ENCODE measurements at regions not wholly inside any gene's neighbourhood (a gene's known extent, or its start where the extent isn't known, plus 50 kb on each side); places are given as distances from the start of the nearest gene placed in this dataset.
A peak's percentile ranks its signal among the peaks of the same experiment; 100 is the strongest.

GRCh38 chr6:126180585-126180984 is 159.3 kb upstream of the CENPW start:
- Histone ChIP-seq H3K36me3 (ENCODE audit: control insufficient read depth in 3 of 3, insufficient read depth in 2 of 3, low read depth in 1 of 3, low read length in 3 of 3) (no peaks in the 10 kb centered on the region), H3K4me3 (ENCODE audit: low read depth in 1 of 3, low read length in 3 of 3) (no peak overlapping the region), H3K27me3 (ENCODE audit: control insufficient read depth in 3 of 3, insufficient read depth in 3 of 3, low read length in 3 of 3) (no peaks in the 10 kb centered on the region), H3K9me3 (ENCODE audit: control insufficient read depth in 2 of 2, insufficient read depth in 1 of 2, low read depth in 1 of 2, low read length in 1 of 2) (no peaks in the 10 kb centered on the region), H3K4me1 (ENCODE audit: control insufficient read depth in 3 of 3, insufficient read depth in 2 of 3, low read depth in 1 of 3, low read length in 2 of 3) (peaks cover 0 to 5% (median 0%) of the 10 kb centered on the region in 3 donors), H3K27ac (ENCODE audit: low read depth in 1 of 3, low read length in 2 of 3) (no peak overlapping the region)
- DNase-seq (no peak), FAIRE-seq (no peak)
- 81 to 84% (median 82%) methylated on average over 4 of the region's 4 CpGs for WGBS, 3 donors

- FAIRE-seq (no peak), DNase-seq (no peak)
- H3K4me1 ChIP-seq (ENCODE audit: control insufficient read depth in 3 of 3, insufficient read depth in 2 of 3, low read depth in 1 of 3, low read length in 2 of 3): peaks cover 0 to 5% (median 0%) of the 10 kb centered on the region in 3 donors
- H3K4me3 ChIP-seq (ENCODE audit: low read depth in 1 of 3, low read length in 3 of 3): no peak overlapping the region
- H3K27ac ChIP-seq (ENCODE audit: low read depth in 1 of 3, low read length in 2 of 3): no peak overlapping the region
- no peaks in the 10 kb centered on the region for H3K9me3 ChIP-seq (ENCODE audit: control insufficient read depth in 2 of 2, insufficient read depth in 1 of 2, low read depth in 1 of 2, low read length in 1 of 2)
- no peaks in the 10 kb centered on the region for H3K36me3 ChIP-seq (ENCODE audit: control insufficient read depth in 3 of 3, insufficient read depth in 2 of 3, low read depth in 1 of 3, low read length in 3 of 3)
- no peaks in the 10 kb centered on the region for H3K27me3 ChIP-seq (ENCODE audit: control insufficient read depth in 3 of 3, insufficient read depth in 3 of 3, low read length in 3 of 3)
Observed at GRCh38 chr6:126181173-126181741, 158.7 kb upstream of the CENPW start.

- peaks cover 0 to 5% (median 0%) of the 10 kb centered on the region in 3 donors for H3K4me1 ChIP-seq (ENCODE audit: control insufficient read depth in 3 of 3, insufficient read depth in 2 of 3, low read depth in 1 of 3, low read length in 2 of 3)
- no peaks in the 10 kb centered on the region for H3K9me3 ChIP-seq (ENCODE audit: control insufficient read depth in 2 of 2, insufficient read depth in 1 of 2, low read depth in 1 of 2, low read length in 1 of 2)
- FAIRE-seq (no peak), DNase-seq (no peak)
- WGBS, 3 donors: 54 to 62% (median 60%) methylated on average over 3 of the region's 3 CpGs
- no peaks in the 10 kb centered on the region for H3K27me3 ChIP-seq (ENCODE audit: control insufficient read depth in 3 of 3, insufficient read depth in 3 of 3, low read length in 3 of 3)
- H3K4me3 ChIP-seq (ENCODE audit: low read depth in 1 of 3, low read length in 3 of 3): no peak overlapping the region
- H3K27ac ChIP-seq (ENCODE audit: low read depth in 1 of 3, low read length in 2 of 3): no peak overlapping the region
- H3K36me3 ChIP-seq (ENCODE audit: control insufficient read depth in 3 of 3, insufficient read depth in 2 of 3, low read depth in 1 of 3, low read length in 3 of 3): no peaks in the 10 kb centered on the region
Observed at GRCh38 chr6:126181890-126182289, 158.0 kb upstream of the CENPW start.

- Histone ChIP-seq H3K4me3 (ENCODE audit: low read depth in 1 of 3, low read length in 3 of 3) (no peak overlapping the region), H3K27ac (ENCODE audit: low read depth in 1 of 3, low read length in 2 of 3) (no peak overlapping the region), H3K4me1 (ENCODE audit: control insufficient read depth in 3 of 3, insufficient read depth in 2 of 3, low read depth in 1 of 3, low read length in 2 of 3) (peaks cover 0 to 5% (median 0%) of the 10 kb centered on the region in 3 donors), H3K36me3 (ENCODE audit: control insufficient read depth in 3 of 3, insufficient read depth in 2 of 3, low read depth in 1 of 3, low read length in 3 of 3) (no peaks in the 10 kb centered on the region), H3K27me3 (ENCODE audit: control insufficient read depth in 3 of 3, insufficient read depth in 3 of 3, low read length in 3 of 3) (no peaks in the 10 kb centered on the region), H3K9me3 (ENCODE audit: control insufficient read depth in 2 of 2, insufficient read depth in 1 of 2, low read depth in 1 of 2, low read length in 1 of 2) (no peaks in the 10 kb centered on the region)
- WGBS, 3 donors: 33 to 63% (median 43%) methylated on average over 2 of the region's 2 CpGs
- FAIRE-seq (no peak), DNase-seq (peak; percentile 33 to 63)
Observed at GRCh38 chr6:126182650-126183311, 157.1 kb upstream of the CENPW start.

GRCh38 chr6:126185774-126186173 is 154.1 kb upstream of the CENPW start:
- 89 to 100% (median 90%) methylated on average over 1 of the region's 1 CpG for WGBS, 3 donors
- Histone ChIP-seq H3K36me3 (ENCODE audit: control insufficient read depth in 3 of 3, insufficient read depth in 2 of 3, low read depth in 1 of 3, low read length in 3 of 3) (no peaks in the 10 kb centered on the region), H3K27ac (ENCODE audit: low read depth in 1 of 3, low read length in 2 of 3) (no peak overlapping the region), H3K4me1 (ENCODE audit: control insufficient read depth in 3 of 3, insufficient read depth in 2 of 3, low read depth in 1 of 3, low read length in 2 of 3) (peaks cover 0 to 5% (median 0%) of the 10 kb centered on the region in 3 donors), H3K27me3 (ENCODE audit: control insufficient read depth in 3 of 3, insufficient read depth in 3 of 3, low read length in 3 of 3) (no peaks in the 10 kb centered on the region), H3K9me3 (ENCODE audit: control insufficient read depth in 2 of 2, insufficient read depth in 1 of 2, low read depth in 1 of 2, low read length in 1 of 2) (no peaks in the 10 kb centered on the region), H3K4me3 (ENCODE audit: low read depth in 1 of 3, low read length in 3 of 3) (no peak overlapping the region)
- FAIRE-seq (no peak), DNase-seq (no peak)

- no peak for DNase-seq
- Histone ChIP-seq H3K36me3 (ENCODE audit: control insufficient read depth in 3 of 3, insufficient read depth in 2 of 3, low read depth in 1 of 3, low read length in 3 of 3) (no peaks in the 10 kb centered on the region), H3K4me1 (ENCODE audit: control insufficient read depth in 3 of 3, insufficient read depth in 2 of 3, low read depth in 1 of 3, low read length in 2 of 3) (peaks cover 0 to 1% (median 0%) of the 10 kb centered on the region in 3 donors), H3K9me3 (ENCODE audit: control insufficient read depth in 2 of 2, insufficient read depth in 1 of 2, low read depth in 1 of 2, low read length in 1 of 2) (no peaks in the 10 kb centered on the region), H3K27ac (ENCODE audit: low read depth in 1 of 3, low read length in 2 of 3) (no peak overlapping the region), H3K27me3 (ENCODE audit: control insufficient read depth in 3 of 3, insufficient read depth in 3 of 3, low read length in 3 of 3) (no peaks in the 10 kb centered on the region), H3K4me3 (ENCODE audit: low read depth in 1 of 3, low read length in 3 of 3) (no peak overlapping the region)
- no peak for FAIRE-seq
- 33 to 92% (median 92%) methylated on average over 1 of the region's 1 CpG for WGBS, 3 donors
Observed at GRCh38 chr6:126188279-126188909, 151.5 kb upstream of the CENPW start.

- H3K4me1 ChIP-seq (ENCODE audit: control insufficient read depth in 3 of 3, insufficient read depth in 2 of 3, low read depth in 1 of 3, low read length in 2 of 3): no peaks in the 10 kb centered on the region
- H3K9me3 ChIP-seq (ENCODE audit: control insufficient read depth in 2 of 2, insufficient read depth in 1 of 2, low read depth in 1 of 2, low read length in 1 of 2): no peaks in the 10 kb centered on the region
- no peak overlapping the region for H3K4me3 ChIP-seq (ENCODE audit: low read depth in 1 of 3, low read length in 3 of 3)
- no peak overlapping the region for H3K27ac ChIP-seq (ENCODE audit: low read depth in 1 of 3, low read length in 2 of 3)
- no peaks in the 10 kb centered on the region for H3K36me3 ChIP-seq (ENCODE audit: control insufficient read depth in 3 of 3, insufficient read depth in 2 of 3, low read depth in 1 of 3, low read length in 3 of 3)
- FAIRE-seq (no peak), DNase-seq (no peak)
- WGBS, 3 donors: 56 to 71% (median 61%) methylated on average over 1 of the region's 1 CpG
- no peaks in the 10 kb centered on the region for H3K27me3 ChIP-seq (ENCODE audit: control insufficient read depth in 3 of 3, insufficient read depth in 3 of 3, low read length in 3 of 3)
Observed at GRCh38 chr6:126195625-126196236, 144.2 kb upstream of the CENPW start.

GRCh38 chr6:126198631-126199030 is 141.3 kb upstream of the CENPW start:
- Histone ChIP-seq H3K4me3 (ENCODE audit: low read depth in 1 of 3, low read length in 3 of 3) (no peak overlapping the region), H3K36me3 (ENCODE audit: control insufficient read depth in 3 of 3, insufficient read depth in 2 of 3, low read depth in 1 of 3, low read length in 3 of 3) (no peaks in the 10 kb centered on the region), H3K27me3 (ENCODE audit: control insufficient read depth in 3 of 3, insufficient read depth in 3 of 3, low read length in 3 of 3) (no peaks in the 10 kb centered on the region), H3K9me3 (ENCODE audit: control insufficient read depth in 2 of 2, insufficient read depth in 1 of 2, low read depth in 1 of 2, low read length in 1 of 2) (no peaks in the 10 kb centered on the region), H3K4me1 (ENCODE audit: control insufficient read depth in 3 of 3, insufficient read depth in 2 of 3, low read depth in 1 of 3, low read length in 2 of 3) (no peaks in the 10 kb centered on the region), H3K27ac (ENCODE audit: low read depth in 1 of 3, low read length in 2 of 3) (no peak overlapping the region)
- FAIRE-seq: no peak
- no peak for DNase-seq
- 42 to 50% (median 43%) methylated on average over 2 of the region's 2 CpGs for WGBS, 3 donors
